GM23338 (cell line): ENCODE measurements at regions not wholly inside any gene's neighbourhood (a gene's known extent, or its start where the extent isn't known, plus 50 kb on each side); places are given as distances from the start of the nearest gene placed in this dataset.

Source experiments
- ATAC-seq: fragments of 200-7000 bp; cut with Tn5 transposase; 3 replicates; pipeline ENCODE4 v1.9.1; 2020
- DNase-seq: peaks from one replicate; pipeline ENCODE4 v3.0.0-alpha.2; 2015; ENCODE audit warnings: low spot score
- H2AFZ ChIP-seq: fragments of 200-600 bp; sonication (generic); 2 replicates; pipeline ENCODE4 v1.8.0; 2016; ENCODE audit warnings: antibody characterized with exemption, mild to moderate bottlenecking, moderate library complexity
- H3F3A ChIP-seq: fragments of 200-600 bp; sonication (generic); replicated peaks from 2 replicates; pipeline ENCODE4 v1.8.0; 2017; ENCODE audit warnings: antibody characterized with exemption, mixed run types, low read depth
- H3K27ac ChIP-seq: fragments of 200-600 bp; sonication (generic); 2 replicates; pipeline ENCODE4 v1.6.1; 2016; ENCODE audit warnings: low read depth
- H3K27me3 ChIP-seq: fragments of 200-600 bp; sonication (generic); 2 replicates; pipeline ENCODE4 v1.8.0; 2016; ENCODE audit warnings: mild to moderate bottlenecking, mixed run types, moderate library complexity; ENCODE audit not compliant: insufficient read depth
- H3K36me3 ChIP-seq: fragments of 200-600 bp; sonication (generic); 2 replicates; pipeline ENCODE4 v1.8.0; 2016; ENCODE audit warnings: mild to moderate bottlenecking; ENCODE audit not compliant: insufficient read depth
- H3K4me1 ChIP-seq: fragments of 200-600 bp; sonication (generic); 2 replicates; pipeline ENCODE4 v1.8.0; 2016; ENCODE audit warnings: mild to moderate bottlenecking, moderate library complexity; ENCODE audit not compliant: insufficient read depth
- H3K4me2 ChIP-seq: fragments of 200-600 bp; sonication (generic); 2 replicates; pipeline ENCODE4 v1.7.1; 2017; ENCODE audit warnings: mixed run types
- H3K4me3 ChIP-seq: fragments of 200-600 bp; sonication (generic); 2 replicates; pipeline ENCODE4 v1.6.1; 2016; ENCODE audit warnings: mixed run types
- H3K79me2 ChIP-seq: fragments of 200-600 bp; sonication (generic); replicated peaks from 2 replicates; pipeline ENCODE4 v1.8.0; 2017; ENCODE audit warnings: mild to moderate bottlenecking; ENCODE audit not compliant: insufficient read depth
- H3K9me2 ChIP-seq: fragments of 200-600 bp; sonication (generic); 2 replicates; pipeline ENCODE4 v1.8.0; 2017; ENCODE audit not compliant: insufficient read depth
- H4K20me1 ChIP-seq: fragments of 200-600 bp; sonication (generic); replicated peaks from 2 replicates; pipeline ENCODE4 v1.8.0; 2017; ENCODE audit warnings: mild to moderate bottlenecking; ENCODE audit not compliant: insufficient read depth
- H3K27ac Mint-ChIP-seq: 2 replicates; pipeline ENCODE4 v1.8.0; 2020; ENCODE audit warnings: inconsistent platforms, mild to moderate bottlenecking, moderate library complexity, mixed read lengths
- H3K27me3 Mint-ChIP-seq: 3 replicates; pipeline ENCODE4 v1.8.0; 2022; ENCODE audit warnings: low read depth, mild to moderate bottlenecking, moderate library complexity, mixed read lengths, inconsistent platforms; ENCODE audit not compliant: insufficient read depth, poor library complexity
- H3K36me3 Mint-ChIP-seq: 3 replicates; pipeline ENCODE4 v1.8.0; 2021; ENCODE audit warnings: low read depth, mild to moderate bottlenecking, inconsistent platforms, moderate library complexity, mixed read lengths
- H3K4me1 Mint-ChIP-seq: 3 replicates; pipeline ENCODE4 v1.8.0; 2020; ENCODE audit warnings: mild to moderate bottlenecking, inconsistent platforms, mixed read lengths
- H3K4me3 Mint-ChIP-seq: 3 replicates; pipeline ENCODE4 v1.8.0; 2021; ENCODE audit warnings: moderate library complexity, mild to moderate bottlenecking, inconsistent platforms, mixed read lengths
- H3K9me3 Mint-ChIP-seq: 3 replicates; pipeline ENCODE4 v1.8.0; 2020; ENCODE audit warnings: moderate library complexity, mild to moderate bottlenecking, inconsistent platforms, mixed read lengths
- CREB1 ChIP-seq: fragments of 250-450 bp; sonication (Bioruptor Pico); IDR thresholded peaks from 2 replicates; pipeline ENCODE4 v1.5.0; 2020; ENCODE audit warnings: low read depth, mild to moderate bottlenecking, moderate library complexity
- EZH2phosphoT487 ChIP-seq: fragments of 200-600 bp; sonication (generic); IDR thresholded peaks from one replicate; pipeline ENCODE4 v1.8.1; 2018; ENCODE audit warnings: antibody characterized with exemption; ENCODE audit not compliant: unreplicated experiment
- JUNB ChIP-seq: IDR thresholded peaks from one replicate; pipeline ENCODE4 v1.6.1; 2016; ENCODE audit warnings: antibody characterized with exemption; ENCODE audit not compliant: unreplicated experiment
- NANOG ChIP-seq: IDR thresholded peaks from 2 replicates; pipeline ENCODE4 v1.6.1; 2016; ENCODE audit warnings: antibody characterized with exemption, borderline replicate concordance
- STAT1 ChIP-seq: IDR thresholded peaks from one replicate; pipeline ENCODE4 v1.6.1; 2016; ENCODE audit warnings: antibody characterized with exemption; ENCODE audit not compliant: unreplicated experiment
- ZNF114 ChIP-seq: fragments of 250-450 bp; sonication (Bioruptor Pico); IDR thresholded peaks from 2 replicates; pipeline ENCODE4 v1.5.0; 2020; ENCODE audit warnings: mild to moderate bottlenecking, moderate library complexity
- ZNF331 ChIP-seq: fragments of 250-450 bp; sonication (Bioruptor Pico); IDR thresholded peaks from 2 replicates; pipeline ENCODE4 v1.5.0; 2020; ENCODE audit warnings: low read depth, mild to moderate bottlenecking, moderate library complexity
- TF ChIP-seq, protein P1 (sequence below): fragments of 250-450 bp; sonication (Bioruptor Pico); IDR thresholded peaks from 2 replicates; pipeline ENCODE4 v1.5.0; 2020; ENCODE audit warnings: mild to moderate bottlenecking, moderate library complexity
- TF ChIP-seq, protein P2 (sequence below): IDR thresholded peaks from 2 replicates; pipeline ENCODE4 v1.6.1; 2016; ENCODE audit warnings: antibody characterized with exemption
- TF ChIP-seq, protein P3 (sequence below), 2 experiments: fragments of 200-600 bp in 1 of 2; sonication (generic) in 1 of 2; conservative IDR thresholded peaks; 2 replicates each; pipeline versions ENCODE4 v1.5.1 to v1.6.1; 2016 to 2017; ENCODE audit warnings: antibody characterized with exemption in 2 of 2, low read depth in 2 of 2, mild to moderate bottlenecking in 2 of 2, moderate library complexity in 1 of 2

DNA sequence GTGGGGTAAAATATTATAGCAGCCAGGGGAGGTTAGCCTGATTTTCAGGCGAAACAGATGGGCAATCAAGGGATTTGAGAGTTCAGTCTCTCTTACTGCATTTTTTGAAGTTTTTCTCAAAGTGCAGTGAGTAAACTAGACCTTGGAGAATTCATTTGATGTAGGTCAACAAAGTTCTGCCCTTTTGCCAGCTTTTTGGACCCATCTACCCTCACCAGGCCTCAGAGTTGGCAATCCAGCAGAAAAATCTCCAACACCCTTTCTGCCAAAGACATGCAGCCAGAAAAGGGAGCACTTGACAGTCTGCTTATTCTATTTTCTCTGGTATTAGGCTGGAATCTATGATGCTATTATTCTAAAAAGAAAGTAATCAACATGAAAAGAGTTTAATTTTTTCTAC lies 162.2 kb upstream of the TOM1L1 start (continued):
- TF ChIP-seq, protein P1, sequence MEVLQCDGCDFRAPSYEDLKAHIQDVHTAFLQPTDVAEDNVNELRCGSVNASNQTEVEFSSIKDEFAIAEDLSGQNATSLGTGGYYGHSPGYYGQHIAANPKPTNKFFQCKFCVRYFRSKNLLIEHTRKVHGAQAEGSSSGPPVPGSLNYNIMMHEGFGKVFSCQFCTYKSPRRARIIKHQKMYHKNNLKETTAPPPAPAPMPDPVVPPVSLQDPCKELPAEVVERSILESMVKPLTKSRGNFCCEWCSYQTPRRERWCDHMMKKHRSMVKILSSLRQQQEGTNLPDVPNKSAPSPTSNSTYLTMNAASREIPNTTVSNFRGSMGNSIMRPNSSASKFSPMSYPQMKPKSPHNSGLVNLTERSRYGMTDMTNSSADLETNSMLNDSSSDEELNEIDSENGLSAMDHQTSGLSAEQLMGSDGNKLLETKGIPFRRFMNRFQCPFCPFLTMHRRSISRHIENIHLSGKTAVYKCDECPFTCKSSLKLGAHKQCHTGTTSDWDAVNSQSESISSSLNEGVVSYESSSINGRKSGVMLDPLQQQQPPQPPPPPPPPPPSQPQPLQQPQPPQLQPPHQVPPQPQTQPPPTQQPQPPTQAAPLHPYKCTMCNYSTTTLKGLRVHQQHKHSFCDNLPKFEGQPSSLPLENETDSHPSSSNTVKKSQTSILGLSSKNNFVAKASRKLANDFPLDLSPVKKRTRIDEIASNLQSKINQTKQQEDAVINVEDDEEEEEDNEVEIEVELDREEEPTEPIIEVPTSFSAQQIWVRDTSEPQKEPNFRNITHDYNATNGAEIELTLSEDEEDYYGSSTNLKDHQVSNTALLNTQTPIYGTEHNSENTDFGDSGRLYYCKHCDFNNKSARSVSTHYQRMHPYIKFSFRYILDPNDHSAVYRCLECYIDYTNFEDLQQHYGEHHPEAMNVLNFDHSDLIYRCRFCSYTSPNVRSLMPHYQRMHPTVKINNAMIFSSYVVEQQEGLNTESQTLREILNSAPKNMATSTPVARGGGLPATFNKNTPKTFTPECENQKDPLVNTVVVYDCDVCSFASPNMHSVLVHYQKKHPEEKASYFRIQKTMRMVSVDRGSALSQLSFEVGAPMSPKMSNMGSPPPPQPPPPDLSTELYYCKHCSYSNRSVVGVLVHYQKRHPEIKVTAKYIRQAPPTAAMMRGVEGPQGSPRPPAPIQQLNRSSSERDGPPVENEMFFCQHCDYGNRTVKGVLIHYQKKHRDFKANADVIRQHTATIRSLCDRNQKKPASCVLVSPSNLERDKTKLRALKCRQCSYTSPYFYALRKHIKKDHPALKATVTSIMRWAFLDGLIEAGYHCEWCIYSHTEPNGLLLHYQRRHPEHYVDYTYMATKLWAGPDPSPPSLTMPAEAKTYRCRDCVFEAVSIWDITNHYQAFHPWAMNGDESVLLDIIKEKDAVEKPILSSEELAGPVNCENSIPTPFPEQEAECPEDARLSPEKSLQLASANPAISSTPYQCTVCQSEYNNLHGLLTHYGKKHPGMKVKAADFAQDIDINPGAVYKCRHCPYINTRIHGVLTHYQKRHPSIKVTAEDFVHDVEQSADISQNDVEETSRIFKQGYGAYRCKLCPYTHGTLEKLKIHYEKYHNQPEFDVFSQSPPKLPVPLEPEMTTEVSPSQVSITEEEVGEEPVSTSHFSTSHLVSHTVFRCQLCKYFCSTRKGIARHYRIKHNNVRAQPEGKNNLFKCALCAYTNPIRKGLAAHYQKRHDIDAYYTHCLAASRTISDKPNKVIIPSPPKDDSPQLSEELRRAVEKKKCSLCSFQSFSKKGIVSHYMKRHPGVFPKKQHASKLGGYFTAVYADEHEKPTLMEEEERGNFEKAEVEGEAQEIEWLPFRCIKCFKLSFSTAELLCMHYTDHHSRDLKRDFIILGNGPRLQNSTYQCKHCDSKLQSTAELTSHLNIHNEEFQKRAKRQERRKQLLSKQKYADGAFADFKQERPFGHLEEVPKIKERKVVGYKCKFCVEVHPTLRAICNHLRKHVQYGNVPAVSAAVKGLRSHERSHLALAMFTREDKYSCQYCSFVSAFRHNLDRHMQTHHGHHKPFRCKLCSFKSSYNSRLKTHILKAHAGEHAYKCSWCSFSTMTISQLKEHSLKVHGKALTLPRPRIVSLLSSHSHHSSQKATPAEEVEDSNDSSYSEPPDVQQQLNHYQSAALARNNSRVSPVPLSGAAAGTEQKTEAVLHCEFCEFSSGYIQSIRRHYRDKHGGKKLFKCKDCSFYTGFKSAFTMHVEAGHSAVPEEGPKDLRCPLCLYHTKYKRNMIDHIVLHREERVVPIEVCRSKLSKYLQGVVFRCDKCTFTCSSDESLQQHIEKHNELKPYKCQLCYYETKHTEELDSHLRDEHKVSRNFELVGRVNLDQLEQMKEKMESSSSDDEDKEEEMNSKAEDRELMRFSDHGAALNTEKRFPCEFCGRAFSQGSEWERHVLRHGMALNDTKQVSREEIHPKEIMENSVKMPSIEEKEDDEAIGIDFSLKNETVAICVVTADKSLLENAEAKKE (CRISPR knock-in tag), result no peak
- no peak for TF ChIP-seq ZNF114 (CRISPR knock-in tag)
- TF ChIP-seq ZNF331 (CRISPR knock-in tag), result no peak
- TF ChIP-seq JUNB, result no peak

DNA sequence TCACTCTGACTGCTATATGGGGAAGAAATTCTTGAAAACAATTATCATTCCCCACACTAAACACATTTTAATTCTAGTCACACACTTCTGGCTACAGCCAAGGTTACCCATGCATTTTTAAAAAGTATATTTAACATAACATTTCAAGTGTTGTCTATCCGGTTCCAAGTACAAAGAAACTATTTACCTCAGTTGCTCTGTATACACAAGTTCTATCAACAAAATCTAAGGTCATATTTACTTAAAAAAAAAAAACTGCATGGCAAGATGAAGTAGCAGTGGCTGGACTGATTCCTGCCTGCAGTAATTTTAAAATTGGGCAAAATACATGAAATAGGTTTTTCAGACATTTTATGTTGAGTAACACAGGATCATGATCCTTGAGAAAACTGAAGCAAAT lies 155.9 kb upstream of the TOM1L1 start:
- Histone ChIP-seq H3K4me1 (no peaks in the 10 kb centered on the region), H4K20me1 (no peaks in the 10 kb centered on the region), H3K27me3 (no peaks in the 10 kb centered on the region), H3F3A (no peaks in the 10 kb centered on the region), H3K9me2 (no peaks in the 10 kb centered on the region), H3K36me3 (peaks cover 28% of the 10 kb centered on the region), H3K4me3 (no peak overlapping the region), H3K27ac (no peak overlapping the region), H2AFZ (no peak overlapping the region), H3K79me2 (no peaks in the 10 kb centered on the region), H3K4me2 (no peak overlapping the region)
- H3K27me3 Mint-ChIP-seq, result peaks cover 2% of the 10 kb centered on the region
- H3K4me1 Mint-ChIP-seq, result no peaks in the 10 kb centered on the region
- DNase-seq (no peak), ATAC-seq (no peak)
- H3K4me3 Mint-ChIP-seq, result no peak overlapping the region
- H3K9me3 Mint-ChIP-seq, result peaks cover 44% of the 10 kb centered on the region
- H3K27ac Mint-ChIP-seq, result no peak overlapping the region
- peaks cover 37% of the 10 kb centered on the region for H3K36me3 Mint-ChIP-seq
- TF ChIP-seq ZNF331 (CRISPR knock-in tag) (no peak), JUNB (no peak), CREB1 (CRISPR knock-in tag) (no peak), ZNF114 (CRISPR knock-in tag) (no peak), STAT1 (no peak), EZH2phosphoT487 (no peak), NANOG (no peak)
- TF ChIP-seq, protein P2, sequence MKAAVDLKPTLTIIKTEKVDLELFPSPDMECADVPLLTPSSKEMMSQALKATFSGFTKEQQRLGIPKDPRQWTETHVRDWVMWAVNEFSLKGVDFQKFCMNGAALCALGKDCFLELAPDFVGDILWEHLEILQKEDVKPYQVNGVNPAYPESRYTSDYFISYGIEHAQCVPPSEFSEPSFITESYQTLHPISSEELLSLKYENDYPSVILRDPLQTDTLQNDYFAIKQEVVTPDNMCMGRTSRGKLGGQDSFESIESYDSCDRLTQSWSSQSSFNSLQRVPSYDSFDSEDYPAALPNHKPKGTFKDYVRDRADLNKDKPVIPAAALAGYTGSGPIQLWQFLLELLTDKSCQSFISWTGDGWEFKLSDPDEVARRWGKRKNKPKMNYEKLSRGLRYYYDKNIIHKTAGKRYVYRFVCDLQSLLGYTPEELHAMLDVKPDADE, result no peak
- TF ChIP-seq, protein P3, sequence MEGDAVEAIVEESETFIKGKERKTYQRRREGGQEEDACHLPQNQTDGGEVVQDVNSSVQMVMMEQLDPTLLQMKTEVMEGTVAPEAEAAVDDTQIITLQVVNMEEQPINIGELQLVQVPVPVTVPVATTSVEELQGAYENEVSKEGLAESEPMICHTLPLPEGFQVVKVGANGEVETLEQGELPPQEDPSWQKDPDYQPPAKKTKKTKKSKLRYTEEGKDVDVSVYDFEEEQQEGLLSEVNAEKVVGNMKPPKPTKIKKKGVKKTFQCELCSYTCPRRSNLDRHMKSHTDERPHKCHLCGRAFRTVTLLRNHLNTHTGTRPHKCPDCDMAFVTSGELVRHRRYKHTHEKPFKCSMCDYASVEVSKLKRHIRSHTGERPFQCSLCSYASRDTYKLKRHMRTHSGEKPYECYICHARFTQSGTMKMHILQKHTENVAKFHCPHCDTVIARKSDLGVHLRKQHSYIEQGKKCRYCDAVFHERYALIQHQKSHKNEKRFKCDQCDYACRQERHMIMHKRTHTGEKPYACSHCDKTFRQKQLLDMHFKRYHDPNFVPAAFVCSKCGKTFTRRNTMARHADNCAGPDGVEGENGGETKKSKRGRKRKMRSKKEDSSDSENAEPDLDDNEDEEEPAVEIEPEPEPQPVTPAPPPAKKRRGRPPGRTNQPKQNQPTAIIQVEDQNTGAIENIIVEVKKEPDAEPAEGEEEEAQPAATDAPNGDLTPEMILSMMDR (conservative IDR thresholded peaks at IDR 0.05; ENCODE audit: low read depth in 2 of 2), result no peak
